VCaP (cell line): ENCODE measurements at regions not wholly inside any gene's neighbourhood (a gene's known extent, or its start where the extent isn't known, plus 50 kb on each side); places are given as distances from the start of the nearest gene placed in this dataset.

Source experiments
- H3K27ac ChIP-seq: fragments of 450-650 bp; 2 replicates; pipeline ENCODE4 v1.5.1; 2017
- TF ChIP-seq, protein P1 (sequence below): fragments of 450-650 bp; conservative IDR thresholded peaks from 2 replicates; pipeline ENCODE4 v1.5.1; 2017; ENCODE audit warnings: mild to moderate bottlenecking, moderate library complexity

DNA sequence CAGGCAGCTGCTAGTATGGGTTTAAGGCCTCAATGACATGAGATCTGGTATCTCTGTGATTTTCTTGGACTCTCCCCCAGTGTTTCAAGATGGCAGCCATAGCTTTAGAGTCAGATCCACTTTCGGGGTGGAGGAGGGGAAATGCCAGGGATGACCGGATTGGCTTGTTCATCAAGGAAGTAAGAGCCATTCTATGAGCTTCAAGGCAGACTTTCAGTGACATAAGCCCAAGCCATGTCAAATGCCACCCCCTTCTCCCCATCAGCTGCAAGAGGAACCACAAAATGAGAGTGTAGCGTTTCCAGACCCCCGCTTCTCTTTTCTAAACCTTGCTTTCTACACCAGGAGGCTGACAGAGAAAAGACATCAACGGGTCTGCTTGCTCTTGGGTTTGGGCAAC is 271.8 kb downstream of the PSAT1 start:
- no peak overlapping the region for H3K27ac ChIP-seq
- TF ChIP-seq, protein P1, sequence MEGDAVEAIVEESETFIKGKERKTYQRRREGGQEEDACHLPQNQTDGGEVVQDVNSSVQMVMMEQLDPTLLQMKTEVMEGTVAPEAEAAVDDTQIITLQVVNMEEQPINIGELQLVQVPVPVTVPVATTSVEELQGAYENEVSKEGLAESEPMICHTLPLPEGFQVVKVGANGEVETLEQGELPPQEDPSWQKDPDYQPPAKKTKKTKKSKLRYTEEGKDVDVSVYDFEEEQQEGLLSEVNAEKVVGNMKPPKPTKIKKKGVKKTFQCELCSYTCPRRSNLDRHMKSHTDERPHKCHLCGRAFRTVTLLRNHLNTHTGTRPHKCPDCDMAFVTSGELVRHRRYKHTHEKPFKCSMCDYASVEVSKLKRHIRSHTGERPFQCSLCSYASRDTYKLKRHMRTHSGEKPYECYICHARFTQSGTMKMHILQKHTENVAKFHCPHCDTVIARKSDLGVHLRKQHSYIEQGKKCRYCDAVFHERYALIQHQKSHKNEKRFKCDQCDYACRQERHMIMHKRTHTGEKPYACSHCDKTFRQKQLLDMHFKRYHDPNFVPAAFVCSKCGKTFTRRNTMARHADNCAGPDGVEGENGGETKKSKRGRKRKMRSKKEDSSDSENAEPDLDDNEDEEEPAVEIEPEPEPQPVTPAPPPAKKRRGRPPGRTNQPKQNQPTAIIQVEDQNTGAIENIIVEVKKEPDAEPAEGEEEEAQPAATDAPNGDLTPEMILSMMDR, result no peak

DNA sequence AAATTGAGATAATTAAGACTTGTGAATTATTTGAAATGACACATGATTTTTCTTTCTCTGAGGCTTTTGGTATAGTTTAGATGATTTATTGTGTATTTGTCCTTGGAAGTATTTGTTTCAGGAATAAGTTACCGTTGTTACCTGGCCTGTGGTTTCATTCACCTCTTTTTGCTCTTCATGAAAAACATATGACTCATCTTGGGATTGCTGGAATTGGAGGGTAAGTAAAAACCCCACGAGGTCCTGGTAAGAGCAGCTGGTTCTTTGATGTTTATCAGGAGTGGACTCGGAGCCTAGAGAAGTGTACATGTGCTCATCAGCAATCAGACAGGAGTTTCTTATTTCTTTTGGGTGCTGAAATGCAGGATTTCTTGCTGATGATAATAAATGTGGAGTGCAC is 275.3 kb downstream of the PSAT1 start:
- TF ChIP-seq, protein P1, result no peak
- H3K27ac ChIP-seq, result no peak overlapping the region

DNA sequence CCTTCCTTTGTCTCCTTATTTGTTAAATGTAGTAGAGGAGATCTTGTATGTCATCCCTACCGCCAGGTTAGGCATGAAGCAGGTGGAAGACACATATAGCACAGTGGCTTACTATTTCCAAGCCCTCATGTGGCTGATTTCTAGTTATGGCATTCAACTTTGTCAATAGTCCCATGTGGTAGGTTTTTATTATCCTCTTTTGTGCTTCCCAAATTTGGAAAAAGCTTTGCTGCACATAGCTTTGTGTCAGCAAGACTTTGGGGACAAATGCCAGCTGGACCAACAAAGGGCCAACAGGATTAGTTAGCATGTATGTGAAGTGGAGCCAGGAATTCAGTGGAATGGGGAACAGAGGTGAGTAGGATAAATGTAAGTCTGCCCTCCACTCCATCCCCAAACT is 276.3 kb downstream of the PSAT1 start:
- TF ChIP-seq, protein P1, result no peak
- H3K27ac ChIP-seq, result no peak overlapping the region

DNA sequence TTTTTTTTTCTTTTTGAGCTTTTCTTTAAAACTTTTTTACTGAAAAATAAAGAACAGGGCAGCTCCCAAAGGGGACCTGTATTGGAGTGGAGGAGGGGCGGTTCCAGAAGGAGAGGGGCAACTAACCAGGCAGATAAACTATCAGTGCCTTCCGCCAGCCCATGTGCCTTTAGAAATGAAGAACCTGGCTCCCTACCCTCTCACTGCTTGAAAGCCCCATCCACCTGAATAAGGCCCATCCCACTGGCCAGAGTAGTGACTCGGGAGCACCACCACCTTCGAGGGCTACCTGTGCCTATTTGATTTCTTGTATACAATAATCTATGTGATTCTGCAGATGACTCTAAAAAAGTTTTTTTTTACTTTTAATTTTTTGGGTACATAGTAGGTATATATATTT is 276.7 kb downstream of the PSAT1 start:
- no peak overlapping the region for H3K27ac ChIP-seq
- TF ChIP-seq, protein P1, result no peak

DNA sequence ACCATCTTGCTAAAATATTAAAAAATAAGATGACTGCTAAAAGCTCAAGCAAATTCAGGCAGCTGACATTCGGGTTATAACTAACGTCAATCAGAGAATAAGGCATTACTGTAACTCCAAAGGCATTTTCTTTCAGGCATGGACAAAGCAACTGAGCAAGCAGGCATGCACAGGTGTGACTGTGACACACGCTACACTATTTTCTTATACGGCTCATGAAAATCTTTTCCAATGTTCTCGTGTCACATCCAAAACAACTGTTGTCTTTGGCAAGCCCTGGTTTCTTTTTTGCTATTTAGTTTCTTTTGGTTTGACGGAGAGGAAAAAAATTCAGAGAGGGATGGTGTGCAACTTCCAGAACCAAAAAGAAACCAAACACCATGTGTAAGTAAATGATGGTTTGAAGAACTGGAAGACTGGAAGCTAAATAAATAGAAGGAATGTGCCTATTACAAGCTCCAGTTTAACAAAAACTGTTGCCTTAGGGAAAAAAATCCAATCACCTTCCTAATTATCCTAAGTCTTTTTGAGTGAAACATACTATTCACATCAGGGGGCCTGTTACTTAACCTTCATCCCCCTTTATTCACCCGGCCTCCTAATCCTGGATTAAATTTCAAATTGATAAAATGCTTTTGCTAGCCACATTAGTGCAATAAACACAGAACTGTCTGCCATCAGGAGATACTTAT is 277.6 kb downstream of the PSAT1 start:
- TF ChIP-seq, protein P1, result no peak

DNA sequence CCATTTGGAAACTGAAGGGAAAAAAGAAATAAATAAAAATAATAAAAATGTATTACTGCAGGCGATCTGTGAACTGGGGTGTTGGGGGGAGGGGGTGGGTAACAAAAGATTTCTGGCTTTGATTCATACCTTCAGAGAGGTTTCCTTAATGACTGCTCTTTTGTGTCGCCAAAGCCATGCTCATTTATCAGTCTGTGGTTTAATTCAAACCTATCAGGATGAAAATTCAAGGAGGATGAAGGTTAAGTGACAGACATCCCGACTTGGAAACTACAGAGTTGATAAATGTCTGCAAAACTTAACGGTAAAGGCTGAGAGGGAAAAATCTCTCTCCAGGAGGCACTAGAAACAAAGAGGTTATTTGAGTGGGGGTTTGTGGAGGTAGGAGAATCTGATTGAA is 278.2 kb downstream of the PSAT1 start:
- no peak overlapping the region for H3K27ac ChIP-seq
- TF ChIP-seq, protein P1, result no peak

More for the DNA sequence above, 277.6 kb downstream of the PSAT1 start:
- H3K27ac ChIP-seq, result no peak overlapping the region

DNA sequence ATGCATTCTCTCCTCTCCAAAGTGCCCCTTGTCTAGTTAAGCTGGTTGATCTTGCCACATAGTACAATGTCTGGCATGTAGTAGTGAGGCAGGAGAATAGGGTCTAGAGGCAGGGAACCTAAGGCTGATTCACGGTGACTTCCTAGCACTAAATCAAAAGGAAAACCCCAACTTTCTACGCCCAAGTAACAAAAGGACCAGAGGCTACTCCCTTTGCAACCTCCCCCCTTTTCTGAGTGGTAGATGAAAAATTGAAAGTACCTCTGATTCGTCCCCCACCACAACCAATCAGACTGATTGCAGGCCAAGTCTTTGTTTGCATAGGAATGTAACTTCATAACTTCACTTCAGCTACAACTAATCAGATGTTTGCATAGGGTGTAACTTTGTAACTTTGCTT is 278.8 kb downstream of the PSAT1 start:
- TF ChIP-seq, protein P1, result no peak
- no peak overlapping the region for H3K27ac ChIP-seq
